HG03159 (cell line): ENCODE measurements at regions not wholly inside any gene's neighbourhood (a gene's known extent, or its start where the extent isn't known, plus 50 kb on each side); places are given as distances from the start of the nearest gene placed in this dataset.

Source experiments
- ATAC-seq: cut with Tn5 transposase; IDR thresholded peaks from one replicate; pipeline ENCODE4 v1.9.1; 2021; ENCODE audit warnings: mild to moderate bottlenecking, moderate library complexity; ENCODE audit not compliant: unreplicated experiment

DNA sequence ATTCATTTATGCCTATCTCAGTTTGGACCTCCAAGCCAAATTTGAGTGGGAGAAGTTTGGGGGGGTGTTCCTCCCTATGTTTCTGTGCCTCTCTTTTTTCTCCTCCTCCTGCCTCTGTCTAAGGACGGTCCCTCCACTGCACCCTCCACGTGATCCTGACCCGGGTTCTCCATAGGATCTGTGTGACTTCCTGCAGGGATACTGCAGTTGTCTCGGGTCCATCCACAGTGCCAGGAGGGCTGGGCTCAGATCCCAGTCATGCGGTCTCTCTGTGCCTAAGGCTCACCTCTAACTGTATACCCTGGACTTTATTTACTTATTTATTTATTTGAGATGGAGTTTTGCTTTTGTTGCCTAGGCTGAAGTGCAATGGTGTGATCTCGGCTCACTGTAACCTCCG lies 1354.5 kb downstream of the BRD1 start:
- ATAC-seq, result no peak

DNA sequence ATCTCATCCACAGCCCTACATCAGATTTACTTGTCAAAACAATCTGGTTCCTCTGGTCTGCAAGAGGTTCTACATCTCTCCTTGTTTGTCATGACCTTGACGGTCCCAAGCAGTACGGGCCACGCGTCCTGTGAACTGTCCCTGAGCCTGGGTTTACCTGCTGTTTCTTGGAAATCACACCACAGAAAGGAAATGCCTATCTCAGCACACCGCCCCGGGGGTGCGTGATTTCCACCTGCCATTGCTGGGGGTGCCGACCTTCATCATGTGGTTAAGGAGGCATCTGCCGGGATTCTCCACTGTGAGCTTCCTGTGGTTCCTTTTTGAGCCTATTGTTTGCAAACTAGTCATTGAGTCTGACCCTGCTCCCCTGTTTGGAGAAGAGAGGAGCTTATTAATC lies 1363.4 kb downstream of the BRD1 start:
- ATAC-seq, result no peak

DNA sequence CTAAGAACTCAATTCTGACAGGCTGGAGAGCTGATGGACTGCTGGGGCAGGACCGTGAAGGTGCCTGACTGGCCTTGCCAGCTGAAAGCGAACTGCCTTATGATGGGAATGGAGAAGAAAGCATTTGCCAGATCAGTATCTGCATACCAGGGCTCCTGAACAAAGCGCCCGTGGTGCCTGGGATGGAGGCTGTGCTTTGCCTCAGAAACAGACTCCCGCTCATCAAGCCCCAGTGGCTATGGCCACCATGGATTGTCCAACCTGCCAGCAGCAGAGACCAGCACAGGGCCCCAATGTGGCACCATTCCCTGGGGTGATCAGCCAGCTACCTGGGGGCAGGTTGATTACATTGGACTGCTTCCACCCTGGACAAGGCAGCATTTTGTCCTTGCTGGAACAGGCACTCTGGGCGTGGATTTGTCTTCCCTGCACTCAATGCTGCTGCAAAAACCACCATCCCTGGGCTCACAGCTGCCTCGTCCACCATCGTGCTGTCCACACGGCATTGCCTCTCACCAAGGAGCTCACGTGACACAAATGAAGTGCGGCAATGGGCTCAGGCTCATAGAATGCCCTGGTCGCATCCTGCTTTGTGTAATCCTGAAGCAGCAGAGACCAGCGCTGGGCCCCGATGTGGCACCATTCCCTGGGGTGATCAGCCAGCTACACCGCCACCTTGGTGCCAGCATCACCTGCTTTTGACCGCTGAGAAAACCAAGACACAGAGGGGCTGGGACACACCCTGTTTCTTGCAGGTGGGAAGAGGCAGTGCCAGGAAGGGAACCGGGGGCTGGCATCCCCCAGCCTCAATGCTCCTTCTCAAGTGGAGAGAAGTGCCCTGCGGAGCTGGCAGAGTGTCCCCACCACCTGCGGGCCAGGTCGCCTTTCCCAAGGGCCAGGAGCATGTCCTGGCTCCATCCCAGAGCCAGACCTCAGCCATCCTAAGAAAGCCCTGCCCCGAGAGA lies 1367.5 kb downstream of the BRD1 start:
- no peak for ATAC-seq

DNA sequence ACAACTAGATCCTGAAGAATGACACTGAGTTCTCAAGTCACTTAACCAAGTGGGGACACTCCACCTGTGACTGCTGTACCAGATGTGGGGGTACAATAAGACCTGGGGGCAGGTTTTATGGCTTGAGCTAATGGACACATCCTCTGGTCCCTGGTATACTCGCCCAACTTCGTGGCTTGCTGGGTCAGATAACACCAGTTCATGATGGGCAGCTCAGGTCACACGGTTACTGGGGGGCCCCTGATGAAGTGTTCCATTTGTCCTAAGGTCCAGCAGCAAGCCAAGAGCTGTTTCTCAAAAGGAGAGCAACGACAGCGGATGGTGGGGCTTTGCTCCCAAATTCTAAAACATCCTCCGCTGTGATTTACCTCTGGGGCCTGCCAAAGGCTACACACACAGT lies 1368.4 kb downstream of the BRD1 start:
- no peak for ATAC-seq

DNA sequence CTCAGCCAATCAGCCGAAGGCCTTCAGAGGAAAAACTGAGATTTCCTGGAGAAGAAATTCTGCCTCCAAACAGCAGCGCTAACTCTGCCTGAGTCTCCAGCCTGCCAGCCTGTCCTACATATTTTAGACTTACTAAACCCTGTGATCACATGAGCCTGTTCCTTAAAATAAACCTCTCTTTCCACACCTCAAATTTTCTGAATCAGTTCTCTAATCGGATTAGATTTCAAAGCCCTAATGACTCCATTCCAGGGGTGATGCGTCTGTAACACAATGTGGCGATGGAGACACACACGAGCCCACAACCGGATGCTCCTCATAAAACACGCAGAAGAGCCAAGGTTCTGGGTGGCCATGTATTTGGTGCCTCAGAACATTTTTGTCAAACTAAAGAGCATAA lies 1371.2 kb downstream of the BRD1 start:
- no peak for ATAC-seq

DNA sequence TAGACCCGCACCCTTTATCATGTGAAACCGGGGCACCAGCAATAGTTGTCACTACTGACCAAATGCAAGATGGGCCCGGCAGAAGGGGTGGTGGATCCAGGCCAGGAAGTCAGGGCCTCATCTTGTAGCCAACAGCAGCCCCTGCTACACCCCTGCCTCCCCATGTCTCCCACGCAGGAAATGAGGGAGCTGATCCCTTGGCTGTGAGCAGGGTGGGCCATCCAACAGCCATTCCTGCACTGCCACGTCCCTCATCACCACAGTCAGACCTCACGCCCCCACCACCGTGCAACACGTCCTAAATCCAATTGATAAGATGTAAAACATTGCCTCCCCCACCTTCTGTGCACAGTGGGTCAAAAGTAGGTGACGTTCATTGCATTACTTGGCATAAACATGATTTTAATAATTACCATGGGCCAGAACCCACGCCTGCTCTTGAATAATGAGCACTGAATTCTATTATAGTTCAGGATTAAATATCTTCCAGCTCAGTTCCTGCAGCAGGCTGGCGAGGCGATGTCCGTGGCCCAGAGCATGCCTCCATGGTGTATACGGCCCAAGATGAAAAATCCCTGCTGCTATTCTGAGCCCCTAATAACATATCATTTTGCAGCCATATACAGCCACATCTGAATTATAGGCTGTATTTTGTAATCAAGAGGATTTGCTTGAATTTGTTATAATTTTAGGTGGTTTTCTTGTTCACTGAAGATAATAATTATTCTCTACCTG lies 1373.8 kb downstream of the BRD1 start:
- ATAC-seq, result no peak

DNA sequence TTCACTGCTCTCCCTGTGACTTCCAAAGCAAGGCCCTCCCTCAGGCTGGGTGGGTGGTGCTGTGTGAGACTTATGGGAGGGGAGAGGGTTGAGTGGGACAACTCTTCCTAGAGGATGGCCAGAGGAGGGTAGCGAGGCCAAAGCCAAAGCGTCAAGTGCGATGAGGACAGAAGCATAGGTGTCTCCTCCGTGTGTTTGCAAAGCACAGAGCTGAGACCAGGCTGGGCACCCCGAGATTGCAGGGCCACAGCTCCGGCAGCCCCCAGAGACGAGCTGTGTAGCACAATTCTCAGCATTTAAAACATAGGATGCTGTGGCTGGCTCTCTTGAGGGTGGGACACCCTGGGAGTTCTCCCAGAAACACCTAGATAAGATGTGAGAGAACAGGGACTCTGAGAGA lies 1374.5 kb downstream of the BRD1 start:
- no peak for ATAC-seq

DNA sequence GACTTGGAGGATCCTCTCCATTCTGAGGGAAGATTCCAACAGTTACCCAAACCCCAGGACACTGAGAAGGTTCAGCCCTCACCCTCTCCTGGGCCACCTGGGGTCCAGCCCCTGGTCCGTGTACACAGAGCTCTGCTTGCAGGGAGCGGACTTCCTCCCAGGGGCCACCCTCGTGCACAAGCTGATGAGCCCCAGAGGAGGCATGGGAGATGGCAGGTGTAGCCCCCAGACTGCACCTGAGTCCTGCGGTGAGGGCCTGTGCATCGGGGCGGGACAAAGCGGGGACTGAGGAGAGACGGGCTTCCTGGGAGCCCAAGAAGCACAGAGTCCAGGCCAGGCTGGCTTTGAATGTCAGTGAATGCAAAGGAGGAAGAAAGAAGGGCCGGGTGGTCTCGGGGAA lies 1374.9 kb downstream of the BRD1 start:
- ATAC-seq, result no peak

DNA sequence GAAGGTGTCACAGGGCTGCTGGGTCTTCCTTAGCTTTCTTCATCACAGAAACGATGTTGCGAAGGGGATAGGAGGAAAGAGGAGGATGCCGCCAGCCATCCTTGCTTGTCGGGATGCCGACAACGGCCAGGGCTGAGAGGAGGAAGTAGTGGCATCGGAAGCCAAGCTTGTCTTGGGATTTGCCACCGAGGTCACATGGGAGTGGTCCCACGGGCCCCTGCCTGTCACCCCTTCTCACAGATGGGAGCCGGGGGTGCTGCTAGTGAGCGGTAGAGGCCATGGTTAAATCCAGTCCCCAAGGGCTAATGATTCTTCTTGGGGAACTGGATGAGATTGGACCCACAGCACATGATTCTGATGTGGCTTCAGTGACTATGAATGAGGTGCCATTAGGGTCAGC lies 1375.8 kb downstream of the BRD1 start:
- no peak for ATAC-seq

DNA sequence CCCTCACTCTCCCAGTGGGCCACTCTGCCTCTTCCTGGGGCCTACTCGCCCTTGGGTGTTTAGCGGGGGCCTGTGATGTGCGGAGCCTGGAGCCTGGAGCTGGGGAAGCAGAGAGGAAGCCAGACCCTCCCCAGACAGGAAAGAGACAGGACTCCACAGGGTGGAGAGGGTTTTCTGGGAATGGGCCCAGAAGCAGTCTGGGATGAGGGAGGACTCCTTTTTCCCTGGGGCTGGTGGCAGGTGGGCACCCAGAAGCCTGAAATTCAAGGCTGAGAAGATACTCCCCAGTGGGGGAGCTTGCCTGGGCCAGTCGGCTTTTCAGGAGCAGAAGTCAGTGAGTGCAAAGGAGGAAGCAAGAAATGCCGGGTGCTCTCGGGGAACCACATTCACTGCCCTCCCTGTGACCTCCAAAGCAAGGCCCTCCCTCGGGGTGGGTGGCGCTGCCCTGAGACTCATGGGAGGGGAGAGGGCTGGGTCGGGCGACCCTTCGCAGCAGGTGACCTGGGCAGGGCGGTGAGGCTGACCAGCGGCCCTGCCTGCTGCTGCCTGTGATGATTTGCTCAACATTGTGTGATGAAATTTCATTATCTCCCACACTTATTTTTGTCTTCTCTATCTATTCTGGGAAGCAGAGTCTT lies 1377.4 kb downstream of the BRD1 start:
- no peak for ATAC-seq

DNA sequence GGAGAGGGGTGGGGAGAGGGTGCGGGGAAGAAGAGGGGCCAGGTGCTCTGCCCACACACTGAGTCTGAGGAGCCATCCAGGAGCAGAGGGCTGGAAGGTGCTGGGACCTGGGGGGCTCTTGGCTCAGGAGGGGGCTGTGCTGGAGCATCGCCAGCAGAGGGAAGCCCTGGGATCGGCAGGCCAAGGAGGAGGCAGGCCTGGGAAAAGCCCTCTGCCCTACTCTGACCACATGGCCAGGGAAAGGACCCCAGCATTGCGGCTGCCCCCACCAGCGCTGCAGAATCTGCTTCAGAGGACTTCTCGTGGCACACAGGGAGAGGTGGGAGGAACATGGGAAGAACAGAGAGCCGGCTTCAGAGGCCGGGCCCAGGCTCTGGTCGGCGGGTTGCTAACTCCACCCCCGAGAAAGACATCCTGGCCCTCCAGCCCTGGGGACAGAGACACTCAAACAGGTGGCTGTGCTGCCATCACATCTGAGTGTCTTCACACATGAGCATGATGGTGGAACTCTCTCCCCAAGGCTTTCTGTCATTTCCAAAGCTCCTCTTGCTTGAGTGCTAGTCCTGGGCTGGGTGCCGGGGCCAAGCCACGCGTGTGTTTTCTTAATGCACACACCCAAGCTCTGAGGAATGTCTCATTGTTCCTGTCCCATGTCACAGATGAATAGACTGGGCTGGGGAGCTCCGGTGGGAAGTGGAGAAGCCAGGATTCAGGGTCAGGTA lies 1378.0 kb downstream of the BRD1 start:
- ATAC-seq, result no peak

DNA sequence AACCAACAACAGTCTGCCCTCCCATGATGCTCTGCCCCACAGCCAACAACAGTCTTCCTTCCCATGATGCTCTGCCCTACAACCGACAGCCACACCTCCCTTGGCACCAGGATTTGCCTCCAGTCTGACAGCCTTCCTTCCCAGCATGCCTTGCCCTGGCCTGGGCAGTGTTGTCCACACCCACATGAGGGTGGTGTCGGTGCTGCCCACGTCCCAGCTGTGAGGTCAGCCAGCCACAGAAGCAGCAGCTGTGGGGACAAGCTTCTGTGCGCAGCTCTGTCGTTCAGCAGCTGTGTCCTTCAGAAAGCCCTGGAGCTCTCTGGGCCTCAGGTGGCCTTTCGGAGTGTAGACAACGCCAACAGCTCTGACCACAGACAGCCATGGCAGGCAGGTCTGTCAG lies 1378.9 kb downstream of the BRD1 start:
- no peak for ATAC-seq

DNA sequence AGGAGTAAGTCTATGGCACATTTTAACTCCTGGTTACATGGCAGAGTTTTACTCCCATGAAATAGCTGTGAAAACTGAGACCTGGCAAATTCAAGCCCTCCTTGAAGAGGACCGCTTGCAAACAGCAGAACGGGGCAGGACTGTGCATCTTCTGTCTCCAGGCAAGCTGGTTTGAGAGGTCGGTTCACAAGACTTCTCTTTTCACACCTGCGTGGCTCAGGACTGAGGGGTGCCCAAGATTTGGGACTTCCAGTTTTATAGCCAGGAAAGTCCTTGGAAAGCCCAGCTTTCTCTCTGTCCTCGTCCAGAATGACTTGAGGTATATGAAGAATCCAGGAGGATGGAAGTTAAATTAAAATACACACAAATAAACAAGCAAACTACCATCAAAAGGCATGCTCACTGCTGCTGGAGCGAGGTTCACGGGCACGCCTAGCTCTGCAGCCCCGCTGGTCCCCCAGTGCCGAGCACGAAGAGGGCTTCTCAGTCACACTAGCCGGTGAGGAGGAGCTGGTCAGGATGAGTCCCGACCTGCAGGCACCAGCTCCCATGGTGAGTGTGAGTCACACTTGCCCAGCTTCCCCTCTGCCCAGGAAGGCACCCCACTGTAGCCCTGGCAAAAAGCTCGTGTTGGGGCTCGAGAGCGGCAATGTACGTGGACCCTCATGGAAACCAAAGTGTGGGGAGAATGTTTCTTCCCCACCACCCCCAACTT lies 1382.4 kb downstream of the BRD1 start:
- no peak for ATAC-seq

DNA sequence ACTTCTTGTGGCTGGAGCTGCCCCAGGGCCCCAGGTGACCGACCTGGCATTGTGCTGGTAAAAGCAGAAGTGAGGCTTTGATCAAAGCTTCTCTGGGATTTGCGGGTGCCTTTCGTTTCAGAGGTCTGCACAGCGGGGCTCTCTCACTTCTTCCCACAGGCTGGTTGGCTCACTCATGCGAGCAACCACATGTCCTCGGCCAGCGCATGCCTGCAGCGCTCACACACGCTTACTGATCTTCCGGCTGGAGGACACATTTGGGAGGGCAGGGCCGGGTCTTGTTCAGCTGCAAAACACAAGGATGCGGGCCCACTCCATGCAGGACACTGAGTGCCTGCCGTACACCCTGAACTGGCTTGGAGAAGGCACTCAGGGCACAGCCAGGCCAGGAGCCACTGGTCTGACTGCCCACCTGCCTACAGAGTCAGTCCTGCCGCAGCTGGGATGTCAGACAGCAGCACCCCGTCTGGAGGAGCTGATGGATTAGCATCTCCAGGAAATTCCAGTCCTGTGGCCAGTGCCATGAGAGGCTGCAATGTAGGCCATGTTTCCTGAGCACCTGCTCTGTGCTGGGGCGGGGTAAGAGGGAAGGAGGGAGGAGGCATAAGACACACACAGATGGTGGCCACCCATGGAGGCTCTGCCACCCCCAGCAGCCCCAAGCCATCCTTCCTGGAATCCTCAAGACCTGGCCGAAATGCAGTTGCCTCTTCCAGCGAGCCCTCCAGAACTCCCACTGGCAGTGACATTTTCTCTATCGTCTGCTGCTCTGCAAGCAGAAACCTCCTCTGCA lies 1383.2 kb downstream of the BRD1 start:
- ATAC-seq, result peak; percentile 64

DNA sequence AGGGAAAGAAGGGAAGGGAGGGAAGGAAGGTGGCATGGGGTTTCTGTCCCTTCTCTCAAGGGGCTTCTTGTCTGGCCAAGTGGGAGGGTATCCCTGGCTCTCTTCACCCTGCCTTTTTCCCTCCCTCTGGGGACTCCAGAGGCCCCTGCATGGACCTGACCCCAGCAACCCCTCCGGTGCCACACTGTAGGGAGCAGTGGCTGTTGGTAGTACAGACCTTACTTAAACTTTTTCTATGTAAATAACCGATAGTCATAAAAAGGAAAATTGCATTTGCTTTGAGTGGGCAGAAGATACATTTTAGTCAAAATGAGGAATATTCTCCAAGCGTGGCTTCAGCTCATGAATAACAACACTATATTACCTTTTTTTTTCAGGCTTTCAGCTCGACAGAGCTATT lies 1384.0 kb downstream of the BRD1 start:
- ATAC-seq, result no peak

DNA sequence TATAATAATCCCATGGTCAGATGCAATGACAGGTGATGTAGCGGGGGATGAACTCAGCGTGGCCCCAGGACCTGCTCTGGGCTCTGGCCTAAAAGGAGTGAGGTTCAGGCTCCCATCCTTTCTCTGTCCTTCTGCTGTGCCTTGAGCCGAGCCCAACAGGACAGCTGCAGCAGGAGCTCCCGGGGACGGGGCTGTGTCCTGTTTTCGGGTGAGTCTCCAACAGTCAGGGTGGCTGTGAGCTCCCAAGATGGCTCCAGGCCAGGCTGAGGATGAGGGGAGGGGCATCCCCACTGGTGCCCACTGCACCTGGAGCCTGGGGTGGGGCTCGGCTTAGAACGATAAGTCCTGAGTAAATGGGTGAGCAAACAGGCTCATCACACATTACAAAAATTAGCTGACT lies 1385.0 kb downstream of the BRD1 start:
- ATAC-seq, result no peak

DNA sequence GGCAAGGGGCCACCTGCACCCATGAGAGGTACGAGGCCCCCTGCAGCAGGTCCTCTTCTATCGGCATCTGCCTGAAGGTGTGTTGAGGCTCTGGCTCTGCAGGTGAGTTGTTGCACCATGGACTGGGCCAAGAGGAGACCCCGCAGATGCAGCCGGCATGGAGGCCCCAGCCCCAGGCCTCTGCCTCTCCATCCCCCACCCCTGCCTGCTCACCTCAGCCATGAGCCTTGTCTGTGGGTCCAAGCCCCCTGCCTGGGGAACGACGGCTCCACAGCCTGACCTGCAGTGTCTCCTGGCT lies 1386.2 kb downstream of the BRD1 start:
- ATAC-seq, result no peak

DNA sequence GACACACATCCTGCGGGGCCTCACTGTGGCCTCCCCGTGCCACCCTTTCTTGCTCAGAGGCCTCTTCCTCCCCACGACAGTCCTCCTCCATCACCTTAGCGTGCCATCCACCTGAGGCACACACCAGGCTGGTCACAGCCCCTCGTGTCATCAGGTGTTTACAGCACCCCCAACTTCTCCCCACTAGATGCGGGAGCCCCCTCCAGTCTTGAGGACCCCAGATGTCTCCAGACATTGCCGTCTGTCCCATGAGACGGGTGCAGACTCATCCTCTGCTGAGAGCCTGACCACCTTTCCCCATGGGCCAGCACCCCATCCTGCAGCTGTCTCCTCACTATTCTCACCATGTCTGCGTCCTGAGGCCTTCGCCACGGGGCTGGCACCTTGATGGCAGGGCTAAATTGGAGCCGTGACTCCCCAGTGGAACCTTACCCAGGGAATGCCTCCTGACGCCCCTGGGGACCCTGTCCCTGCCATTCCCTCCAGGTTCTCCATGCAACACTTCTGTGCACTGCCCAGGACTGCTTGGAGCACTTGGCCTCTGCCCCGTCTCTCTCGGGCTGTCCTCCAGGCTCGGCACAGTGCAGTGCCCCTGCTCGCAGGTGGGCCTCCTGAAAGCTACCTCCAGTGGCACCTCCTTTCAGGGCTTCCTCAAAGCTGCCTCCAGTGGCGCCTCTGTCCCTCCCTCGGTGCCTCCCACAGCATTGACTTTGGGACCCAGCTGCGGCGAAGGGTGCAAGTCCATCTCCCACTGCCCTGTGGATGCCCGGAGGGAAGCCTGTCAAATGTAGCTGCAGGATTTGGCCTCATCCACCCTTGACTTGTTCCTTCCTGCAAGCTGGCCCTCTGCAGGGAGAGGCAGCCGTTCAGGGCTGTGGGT lies 1386.8 kb downstream of the BRD1 start:
- no peak for ATAC-seq

DNA sequence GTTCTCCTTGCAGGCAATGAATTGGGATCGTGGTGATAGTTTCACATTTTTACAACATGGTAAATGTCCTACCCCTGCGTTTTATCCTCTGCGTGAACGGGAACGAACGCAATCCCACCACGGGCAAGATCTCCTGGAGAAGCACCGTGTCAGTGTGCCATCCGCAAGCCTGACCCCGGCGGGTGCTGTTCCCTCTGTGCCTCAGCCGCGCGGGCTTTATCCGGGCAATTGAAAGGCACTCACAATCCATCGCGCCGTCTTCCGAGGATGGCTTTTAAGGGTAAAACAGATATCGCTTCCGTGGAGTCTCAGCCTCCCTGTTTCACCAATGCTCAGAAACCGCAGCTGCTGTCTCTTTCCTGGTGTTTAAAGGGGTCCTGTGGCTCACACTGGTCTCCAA lies 1387.5 kb downstream of the BRD1 start:
- ATAC-seq, result no peak
